ENCODE measurements at regions not wholly inside any gene's neighbourhood (a gene's known extent, or its start where the extent isn't known, plus 50 kb on each side); places are given as distances from the start of the nearest gene placed in this dataset.

- H3K4me3 ChIP-seq (ENCODE audit: low read depth, low read length) = no peak overlapping the region
- TF ChIP-seq CTCF (IDR thresholded peaks at IDR 0.05; ENCODE audit: low read depth, low read length, missing control alignments) = no peak
- no peak for DNase-seq (ENCODE audit: low read depth)
Observed at GRCh38 chr7:119415682-119416081, 857.3 kb upstream of the KCND2 start.

- DNase-seq (ENCODE audit: low read depth) = no peak
- TF ChIP-seq CTCF (IDR thresholded peaks at IDR 0.05; ENCODE audit: low read depth, low read length, missing control alignments) = no peak
- H3K4me3 ChIP-seq (ENCODE audit: low read depth, low read length) = no peak overlapping the region
Observed at GRCh38 chr7:119421657-119422056, 851.3 kb upstream of the KCND2 start.

GRCh38 chr7:119436882-119437281 is 836.1 kb upstream of the KCND2 start:
- DNase-seq (ENCODE audit: low read depth) = no peak
- H3K4me3 ChIP-seq (ENCODE audit: low read depth, low read length) = no peak overlapping the region
- TF ChIP-seq CTCF (IDR thresholded peaks at IDR 0.05; ENCODE audit: low read depth, low read length, missing control alignments) = no peak

- H3K4me3 ChIP-seq (ENCODE audit: low read depth, low read length) = no peak overlapping the region
- no peak for DNase-seq (ENCODE audit: low read depth)
- no peak for TF ChIP-seq CTCF (IDR thresholded peaks at IDR 0.05; ENCODE audit: low read depth, low read length, missing control alignments)
Observed at GRCh38 chr7:119438315-119438714, 834.7 kb upstream of the KCND2 start.

- no peak for DNase-seq (ENCODE audit: low read depth)
- no peak overlapping the region for H3K4me3 ChIP-seq (ENCODE audit: low read depth, low read length)
- no peak for TF ChIP-seq CTCF (IDR thresholded peaks at IDR 0.05; ENCODE audit: low read depth, low read length, missing control alignments)
Observed at GRCh38 chr7:119439192-119439591, 833.8 kb upstream of the KCND2 start.

- no peak for TF ChIP-seq CTCF (IDR thresholded peaks at IDR 0.05; ENCODE audit: low read depth, low read length, missing control alignments)
- DNase-seq (ENCODE audit: low read depth) = no peak
- H3K4me3 ChIP-seq (ENCODE audit: low read depth, low read length) = no peak overlapping the region
Observed at GRCh38 chr7:119452401-119452800, 820.6 kb upstream of the KCND2 start.

GRCh38 chr7:119465798-119466305 is 807.1 kb upstream of the KCND2 start:
- TF ChIP-seq CTCF (IDR thresholded peaks at IDR 0.05; ENCODE audit: low read depth, low read length, missing control alignments) = no peak
- H3K4me3 ChIP-seq (ENCODE audit: low read depth, low read length) = no peak overlapping the region
- DNase-seq (ENCODE audit: low read depth) = no peak

Measured in GM12864 (cell line).